HG03575 (cell line): ENCODE measurements at regions not wholly inside any gene's neighbourhood (a gene's known extent, or its start where the extent isn't known, plus 50 kb on each side); places are given as distances from the start of the nearest gene placed in this dataset.

ENCODE experiments used
- ATAC-seq: cut with Tn5 transposase; IDR thresholded peaks from one replicate; pipeline ENCODE4 v1.9.1; 2021; ENCODE audit not compliant: unreplicated experiment, insufficient number of reproducible peaks, low FRiP score; ENCODE audit errors: extremely low read depth

DNA sequence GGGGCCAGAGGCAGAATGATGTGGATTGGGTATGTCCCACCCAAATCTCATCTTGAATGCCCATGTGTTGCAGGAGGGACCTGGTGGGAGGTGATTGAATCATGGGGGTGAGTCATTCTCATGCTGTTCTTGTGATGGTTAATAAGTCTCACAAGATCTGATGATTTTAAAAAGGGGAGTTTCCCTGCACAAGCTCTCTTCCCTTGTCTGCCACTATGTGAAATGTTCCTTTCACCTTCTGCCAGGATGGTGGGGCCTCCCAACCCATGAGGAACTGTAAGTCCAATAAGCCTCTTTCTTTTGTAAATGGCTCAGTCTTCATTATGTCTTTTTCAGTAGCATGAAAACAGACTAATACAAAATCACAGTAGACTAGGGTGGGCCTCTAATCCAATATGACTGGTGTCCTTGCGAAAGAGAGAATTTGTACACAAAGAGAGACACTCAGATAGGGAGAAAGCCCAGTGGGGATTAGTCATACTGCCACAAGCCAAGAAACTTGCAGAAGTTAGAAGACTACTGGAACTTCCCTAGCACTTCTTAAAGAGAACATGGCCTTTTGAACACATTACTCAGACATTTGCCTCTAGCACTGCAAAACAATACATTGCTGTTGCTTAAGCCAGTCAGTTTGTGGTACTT is 68.4 kb downstream of the ANXA1 start:
- peak; percentile 88 for ATAC-seq

- no peak for ATAC-seq
Observed at GRCh38 chr9:73223594-73223993, 71.9 kb downstream of the ANXA1 start.

DNA sequence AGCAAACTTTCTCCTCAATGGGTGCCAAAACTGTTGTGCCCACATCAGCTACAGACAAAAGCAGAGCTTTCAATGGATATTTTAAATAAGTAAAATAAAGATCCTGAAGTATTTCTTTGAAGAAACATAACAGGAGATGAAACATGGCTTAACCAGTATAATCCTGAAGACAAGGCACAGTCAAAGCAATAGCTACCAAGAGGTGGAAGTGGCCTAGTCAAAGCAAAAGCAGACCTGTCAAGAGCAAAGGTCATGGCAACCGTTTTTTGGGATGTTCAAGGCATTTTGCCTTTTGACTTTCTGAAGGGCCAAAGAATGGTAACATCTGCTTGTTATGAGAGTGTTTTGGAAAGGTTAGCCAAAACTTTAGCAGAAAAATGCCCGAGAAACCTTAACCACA is 77.9 kb downstream of the ANXA1 start:
- no peak for ATAC-seq

DNA sequence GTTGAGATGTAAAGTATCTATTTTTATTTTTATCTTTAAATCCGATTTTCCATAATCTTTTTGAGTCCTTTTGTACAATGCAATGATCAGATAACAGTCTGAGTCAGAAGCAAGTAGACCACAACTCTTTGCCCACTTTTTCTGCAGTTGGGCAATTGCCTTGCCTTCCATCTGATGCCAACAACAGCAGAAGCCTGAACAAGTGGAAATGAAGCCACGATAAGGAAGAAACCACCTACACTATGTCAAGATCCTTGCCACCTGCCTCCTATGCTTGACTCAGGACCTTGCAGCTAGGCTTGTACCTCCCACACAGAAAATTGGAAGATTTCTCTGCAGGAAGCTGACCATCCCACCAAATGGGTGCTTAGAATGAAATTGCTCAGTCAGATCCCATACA is 78.6 kb downstream of the ANXA1 start:
- no peak for ATAC-seq

- ATAC-seq, result no peak
Observed at GRCh38 chr9:73231203-73231602, 79.5 kb downstream of the ANXA1 start.

DNA sequence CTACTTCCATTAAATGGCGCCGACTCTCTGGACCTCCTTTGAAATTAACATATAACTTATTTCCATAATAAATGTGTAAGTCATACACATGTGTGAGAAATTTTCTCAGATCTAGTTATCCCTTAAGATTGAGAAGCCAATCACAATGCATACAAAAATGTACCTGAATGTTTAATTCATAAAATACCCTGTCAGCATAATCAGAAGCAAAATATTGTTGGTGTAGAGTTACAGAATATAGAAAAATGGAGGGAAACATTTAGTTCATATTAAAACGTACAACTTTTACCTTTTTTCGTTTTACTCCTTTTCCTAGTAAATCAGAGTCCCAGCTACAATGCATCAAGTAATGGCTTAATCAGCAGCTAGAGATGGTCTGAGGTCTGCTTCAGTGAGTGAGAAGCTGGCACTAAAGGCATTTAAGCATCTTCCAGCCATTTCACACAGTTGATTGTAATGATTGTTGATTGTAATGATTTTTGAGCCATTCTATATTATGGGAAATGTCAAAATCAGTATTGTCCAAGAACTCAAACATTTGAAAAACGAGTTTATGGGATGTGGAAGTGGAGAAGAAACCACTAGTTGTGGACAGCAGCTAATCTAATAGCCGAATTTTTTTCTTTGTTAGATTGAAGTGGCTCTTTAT is 81.8 kb downstream of the ANXA1 start:
- no peak for ATAC-seq

DNA sequence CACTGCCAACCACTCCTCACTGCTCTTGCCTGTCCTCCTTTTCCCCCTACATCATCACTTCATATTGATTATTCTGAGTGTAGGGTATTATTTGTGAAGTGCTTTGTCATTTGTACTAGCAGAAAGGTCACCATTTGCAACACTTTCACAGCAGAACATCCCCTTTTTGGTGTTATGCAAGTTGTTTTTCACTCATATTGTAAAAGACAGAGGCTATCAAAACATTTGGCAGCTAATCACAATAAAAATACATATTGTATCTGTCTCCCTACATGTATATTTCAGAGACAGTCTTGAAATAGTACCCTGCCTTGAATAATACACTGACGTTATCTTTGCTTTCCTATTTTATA is 82.3 kb downstream of the ANXA1 start:
- ATAC-seq, result no peak

DNA sequence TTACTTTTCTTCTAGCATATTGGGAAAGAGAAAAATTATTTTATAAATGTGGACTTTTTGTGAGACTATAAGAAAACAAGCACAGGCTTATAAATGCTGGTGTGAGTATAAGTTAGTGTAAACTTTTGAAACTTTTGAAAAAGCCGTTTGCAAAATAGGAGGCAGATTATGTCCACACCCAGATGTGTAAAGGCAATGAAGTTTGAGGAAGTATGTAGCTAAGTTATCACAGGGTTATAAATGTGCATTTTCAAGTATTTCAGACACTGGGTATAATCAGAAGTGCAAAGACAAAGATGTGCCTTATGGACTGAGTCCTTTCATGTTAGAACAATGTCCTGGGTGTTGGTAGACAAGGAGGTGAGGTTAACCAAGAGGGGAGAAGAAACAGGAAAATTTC is 85.5 kb downstream of the ANXA1 start:
- no peak for ATAC-seq

GRCh38 chr9:73239570-73240265 is 88.1 kb downstream of the ANXA1 start:
- no peak for ATAC-seq

DNA sequence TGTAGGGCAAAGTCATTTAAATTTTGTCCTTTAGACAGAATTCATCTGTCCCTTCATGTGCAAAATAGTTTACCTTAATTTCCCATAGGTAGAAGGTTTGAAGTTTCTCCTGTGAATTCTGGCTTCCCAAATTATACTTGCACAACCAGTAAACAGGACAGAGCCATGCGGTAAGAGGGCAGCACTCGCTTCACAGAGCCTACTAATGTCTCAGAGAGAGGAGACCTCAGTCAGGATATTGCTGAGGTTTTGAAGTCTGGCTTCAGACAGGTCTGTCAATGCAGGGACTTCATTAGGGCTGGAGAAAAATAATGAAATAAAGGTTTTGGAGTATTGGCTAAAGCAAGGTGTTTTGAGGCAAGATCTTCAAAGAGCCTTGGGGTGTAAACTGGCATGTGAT is 91.4 kb downstream of the ANXA1 start:
- ATAC-seq, result no peak

DNA sequence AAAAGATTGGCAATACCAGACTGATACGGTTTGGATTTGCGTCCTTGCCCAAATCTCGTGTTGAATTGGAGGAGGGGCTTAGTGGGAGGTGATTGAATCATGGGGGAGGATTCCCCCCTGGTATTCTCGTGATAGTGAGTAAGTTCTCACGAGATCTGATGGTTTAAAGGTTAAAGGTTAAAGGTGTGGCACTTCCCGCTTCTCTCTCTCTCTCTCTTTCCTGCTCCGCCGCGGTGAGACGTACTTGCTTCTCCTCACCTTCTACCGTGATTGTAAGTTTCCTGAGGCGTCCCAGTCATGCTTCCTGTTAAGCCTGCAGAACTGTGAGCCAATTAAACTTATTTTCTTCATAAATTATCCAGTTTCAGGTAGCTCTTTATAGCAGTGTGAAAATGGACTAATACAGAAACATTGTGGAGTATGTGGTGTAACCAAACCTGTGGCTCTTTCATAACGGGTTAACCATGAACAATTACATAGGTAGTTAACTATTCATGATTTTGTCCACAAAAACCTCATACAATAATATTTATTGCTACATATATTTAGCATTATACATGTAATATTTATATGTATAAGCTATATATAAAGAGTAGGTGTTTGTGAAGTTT is 107.5 kb downstream of the ANXA1 start:
- no peak for ATAC-seq

DNA sequence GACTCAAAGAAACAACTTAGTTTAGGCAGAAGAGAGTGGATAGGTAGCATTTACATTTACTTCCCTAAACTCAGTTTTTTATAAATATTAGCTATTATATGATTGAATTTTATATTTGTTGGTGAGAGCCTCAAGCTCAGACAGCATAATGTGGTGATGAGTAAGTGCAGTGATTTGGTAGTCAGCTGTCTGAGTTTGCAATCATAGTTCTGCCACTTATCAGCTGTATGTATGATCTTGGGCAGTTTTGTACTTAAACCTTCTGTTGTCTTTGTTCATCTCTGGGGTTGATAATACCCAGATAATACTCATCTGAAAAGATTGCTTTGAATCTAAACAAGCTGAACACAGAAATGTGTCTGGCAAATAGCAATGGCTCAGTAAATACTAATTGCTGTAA is 108.8 kb downstream of the ANXA1 start:
- ATAC-seq, result no peak

GRCh38 chr9:73264631-73265030 is 113.0 kb downstream of the ANXA1 start:
- no peak for ATAC-seq

DNA sequence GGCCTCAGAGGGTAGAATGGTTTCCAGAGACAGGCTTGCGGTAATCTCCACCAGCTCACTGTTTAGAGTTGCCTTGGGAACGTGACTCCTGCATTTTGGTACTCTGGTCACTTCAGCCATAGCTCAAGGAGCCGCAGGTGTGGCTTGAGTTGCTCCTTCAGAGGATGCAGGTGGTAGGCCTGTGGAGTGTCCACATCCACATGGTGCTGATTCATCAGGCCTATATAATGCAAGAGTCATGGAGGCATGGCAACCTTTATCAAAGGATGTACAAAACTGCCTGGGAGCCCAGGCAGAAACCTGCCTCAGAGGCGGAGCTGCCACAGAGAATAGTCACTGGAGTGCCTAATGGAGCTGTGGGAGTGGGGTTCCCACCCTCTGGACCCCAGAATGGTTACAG is 114.2 kb downstream of the ANXA1 start:
- ATAC-seq, result no peak

GRCh38 chr9:73269430-73270101 is 117.9 kb downstream of the ANXA1 start:
- ATAC-seq, result no peak

DNA sequence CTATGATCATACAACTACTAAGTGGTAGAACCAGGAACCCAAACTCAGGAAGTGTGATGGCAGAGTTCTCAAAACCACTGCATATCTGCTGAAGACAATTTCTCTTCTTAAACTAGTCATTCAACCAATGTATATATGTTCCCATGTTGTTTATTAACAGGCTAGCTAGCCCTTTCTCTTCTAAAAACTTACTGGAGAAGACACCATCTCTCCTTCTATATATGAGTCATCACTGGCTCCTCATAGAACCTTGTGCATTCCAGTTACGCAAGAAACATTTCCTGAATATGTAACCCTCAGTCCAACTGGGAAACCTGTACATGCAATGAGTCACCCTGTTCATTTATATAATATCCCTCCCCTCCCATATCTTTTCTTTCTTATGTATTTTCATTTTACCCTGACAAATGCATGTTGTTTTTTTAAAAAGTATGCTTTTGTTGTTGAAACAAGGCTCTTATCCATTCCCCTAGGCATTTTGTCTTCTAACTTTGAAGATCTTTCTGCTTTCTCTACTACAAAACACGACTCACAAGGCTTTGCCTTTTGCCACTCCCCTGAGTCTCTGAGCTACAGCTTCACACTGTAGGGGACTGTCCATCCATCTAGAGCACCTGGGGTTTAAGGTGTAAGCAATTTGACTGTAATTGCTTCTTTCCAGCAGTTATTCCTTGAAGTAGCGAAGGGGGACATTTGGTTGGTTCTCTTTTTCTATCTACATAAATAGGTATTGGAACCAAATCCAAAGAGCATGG is 119.5 kb downstream of the ANXA1 start:
- ATAC-seq, result no peak

- ATAC-seq, result no peak
Observed at GRCh38 chr9:73280113-73280512, 128.4 kb downstream of the ANXA1 start.

- ATAC-seq, result no peak
Observed at GRCh38 chr9:73284377-73284776, 132.7 kb downstream of the ANXA1 start.

DNA sequence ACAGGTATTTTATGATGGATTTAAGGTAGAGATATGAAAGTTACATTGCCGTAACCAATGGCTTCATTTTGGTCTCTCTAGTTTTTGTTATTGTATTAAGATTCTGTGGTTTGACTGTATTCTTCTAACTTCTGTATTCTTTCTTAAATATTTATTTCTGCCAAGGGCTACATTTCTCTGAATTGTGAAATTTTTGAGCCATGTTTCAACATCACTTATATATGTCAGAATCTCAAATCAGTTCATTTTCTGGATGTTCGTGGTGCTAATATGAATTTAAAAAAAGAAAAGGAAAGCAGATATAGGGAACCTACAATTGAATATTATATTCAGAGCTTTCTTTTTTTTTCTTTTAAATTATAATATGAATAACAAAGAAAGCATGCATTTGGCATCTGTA is 142.7 kb downstream of the ANXA1 start:
- ATAC-seq, result no peak
